ENCODE measurements at regions not wholly inside any gene's neighbourhood (a gene's known extent, or its start where the extent isn't known, plus 50 kb on each side); places are given as distances from the start of the nearest gene placed in this dataset.

DNA sequence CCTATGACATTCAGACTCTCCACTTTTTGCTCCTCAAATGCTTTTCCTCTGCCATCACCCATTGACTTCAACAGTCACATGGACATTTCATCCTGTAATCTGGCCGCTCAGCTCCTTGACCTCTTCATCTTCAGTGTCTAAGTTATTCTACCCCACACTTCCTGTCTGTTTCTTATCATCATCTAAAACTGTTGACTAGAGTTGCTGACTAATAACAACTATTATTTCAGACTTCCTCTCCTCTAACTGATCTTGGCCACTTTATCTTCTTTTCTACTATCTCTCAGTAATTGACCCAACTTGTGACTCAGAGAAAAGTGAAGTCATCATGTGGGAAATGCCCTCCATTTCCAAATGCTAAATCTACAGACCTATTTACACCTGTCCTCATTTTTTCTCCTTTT, 254.7 kb upstream of the TRPC7 start:
- peak in 1 of 3 donors; percentile 86 for ATAC-seq
- H3K4me1 Mint-ChIP-seq: no peaks in the 10 kb centered on the region
- H3K27ac Mint-ChIP-seq: no peak overlapping the region

GRCh38 chr5:136619556-136619955, 254.2 kb upstream of the TRPC7 start:
- H3K27me3 Mint-ChIP-seq (ENCODE audit: low read depth in 2 of 2): no peaks in the 10 kb centered on the region
- H3K27ac Mint-ChIP-seq: no peak overlapping the region
- WGBS (ENCODE audit: insufficient coverage): 93% methylated on average over 3 of the region's 3 CpGs
- Histone ChIP-seq H3K4me3 (ENCODE audit: low read length) (no peak overlapping the region), H3K4me1 (ENCODE audit: control insufficient read depth, insufficient read depth, low read length) (no peaks in the 10 kb centered on the region), H3K27ac (ENCODE audit: low read length) (no peak overlapping the region), H3K27me3 (ENCODE audit: control insufficient read depth, insufficient read depth, low read length) (no peaks in the 10 kb centered on the region), H3K36me3 (ENCODE audit: control insufficient read depth, insufficient read depth, low read length) (no peaks in the 10 kb centered on the region), H3K9me3 (ENCODE audit: control insufficient read depth, insufficient read depth, low read length) (no peaks in the 10 kb centered on the region)
- no peaks in the 10 kb centered on the region for H3K4me1 Mint-ChIP-seq
- no peak for ATAC-seq
- no peak for DNase-seq
- intact Hi-C loops (cut with micrococcal nuclease): no loop called here
- peaks cover 3 to 11% of the 10 kb centered on the region in 2 donors for H3K9me3 Mint-ChIP-seq
- H3K36me3 Mint-ChIP-seq: no peaks in the 10 kb centered on the region
- TF ChIP-seq CTCF (IDR thresholded peaks at IDR 0.05): no peak
- H3K4me3 Mint-ChIP-seq: no peak overlapping the region

More for the DNA sequence above, 254.7 kb upstream of the TRPC7 start:
- DNase-seq: no peak
- Mint-ChIP-seq H3K27me3 (ENCODE audit: low read depth in 2 of 2) (no peaks in the 10 kb centered on the region), H3K36me3 (no peaks in the 10 kb centered on the region), H3K4me3 (no peak overlapping the region), H3K9me3 (peaks cover 3 to 11% of the 10 kb centered on the region in 2 donors)
- Histone ChIP-seq H3K4me3 (ENCODE audit: low read length) (no peak overlapping the region), H3K27ac (ENCODE audit: low read length) (no peak overlapping the region), H3K36me3 (ENCODE audit: control insufficient read depth, insufficient read depth, low read length) (no peaks in the 10 kb centered on the region), H3K27me3 (ENCODE audit: control insufficient read depth, insufficient read depth, low read length) (no peaks in the 10 kb centered on the region), H3K9me3 (ENCODE audit: control insufficient read depth, insufficient read depth, low read length) (no peaks in the 10 kb centered on the region), H3K4me1 (ENCODE audit: control insufficient read depth, insufficient read depth, low read length) (no peaks in the 10 kb centered on the region)
- TF ChIP-seq CTCF (IDR thresholded peaks at IDR 0.05): no peak
- 4% methylated on average over 1 of the region's 1 CpG for WGBS (ENCODE audit: insufficient coverage)
- intact Hi-C loops (cut with micrococcal nuclease): no loop called here

GRCh38 chr5:136615251-136616119, 250.1 kb upstream of the TRPC7 start:
- Histone ChIP-seq H3K36me3 (ENCODE audit: control insufficient read depth, insufficient read depth, low read length) (no peaks in the 10 kb centered on the region), H3K4me3 (ENCODE audit: low read length) (no peak overlapping the region), H3K4me1 (ENCODE audit: control insufficient read depth, insufficient read depth, low read length) (no peaks in the 10 kb centered on the region), H3K27ac (ENCODE audit: low read length) (no peak overlapping the region), H3K9me3 (ENCODE audit: control insufficient read depth, insufficient read depth, low read length) (no peaks in the 10 kb centered on the region), H3K27me3 (ENCODE audit: control insufficient read depth, insufficient read depth, low read length) (no peaks in the 10 kb centered on the region)
- Mint-ChIP-seq H3K27me3 (ENCODE audit: low read depth in 2 of 2) (no peaks in the 10 kb centered on the region), H3K4me1 (no peaks in the 10 kb centered on the region), H3K9me3 (peaks cover 0 to 7% of the 10 kb centered on the region in 2 donors), H3K36me3 (no peaks in the 10 kb centered on the region), H3K27ac (no peak overlapping the region), H3K4me3 (no peak overlapping the region)
- DNase-seq: no peak
- ATAC-seq: no peak
- intact Hi-C loops (cut with micrococcal nuclease): no loop called here
- TF ChIP-seq CTCF (IDR thresholded peaks at IDR 0.05): no peak
- 88% methylated on average over 6 of the region's 6 CpGs for WGBS (ENCODE audit: insufficient coverage)

GRCh38 chr5:136613230-136613629, 247.9 kb upstream of the TRPC7 start:
- DNase-seq (no peak), ATAC-seq (peak in 1 of 3 donors; percentile 44)
- Histone ChIP-seq H3K27ac (ENCODE audit: low read length) (no peak overlapping the region), H3K4me3 (ENCODE audit: low read length) (no peak overlapping the region), H3K27me3 (ENCODE audit: control insufficient read depth, insufficient read depth, low read length) (no peaks in the 10 kb centered on the region), H3K4me1 (ENCODE audit: control insufficient read depth, insufficient read depth, low read length) (no peaks in the 10 kb centered on the region), H3K9me3 (ENCODE audit: control insufficient read depth, insufficient read depth, low read length) (no peaks in the 10 kb centered on the region), H3K36me3 (ENCODE audit: control insufficient read depth, insufficient read depth, low read length) (no peaks in the 10 kb centered on the region)
- Mint-ChIP-seq H3K4me3 (no peak overlapping the region), H3K4me1 (no peaks in the 10 kb centered on the region), H3K9me3 (peaks cover 7 to 8% of the 10 kb centered on the region in 2 donors), H3K27ac (no peak overlapping the region), H3K27me3 (ENCODE audit: low read depth in 2 of 2) (no peaks in the 10 kb centered on the region), H3K36me3 (no peaks in the 10 kb centered on the region)
- no peak for TF ChIP-seq CTCF (IDR thresholded peaks at IDR 0.05)
- intact Hi-C loops (cut with micrococcal nuclease): no loop called here

Data from natural killer cell (primary cell).